ENCODE measurements at regions not wholly inside any gene's neighbourhood (a gene's known extent, or its start where the extent isn't known, plus 50 kb on each side); places are given as distances from the start of the nearest gene placed in this dataset.

DNA sequence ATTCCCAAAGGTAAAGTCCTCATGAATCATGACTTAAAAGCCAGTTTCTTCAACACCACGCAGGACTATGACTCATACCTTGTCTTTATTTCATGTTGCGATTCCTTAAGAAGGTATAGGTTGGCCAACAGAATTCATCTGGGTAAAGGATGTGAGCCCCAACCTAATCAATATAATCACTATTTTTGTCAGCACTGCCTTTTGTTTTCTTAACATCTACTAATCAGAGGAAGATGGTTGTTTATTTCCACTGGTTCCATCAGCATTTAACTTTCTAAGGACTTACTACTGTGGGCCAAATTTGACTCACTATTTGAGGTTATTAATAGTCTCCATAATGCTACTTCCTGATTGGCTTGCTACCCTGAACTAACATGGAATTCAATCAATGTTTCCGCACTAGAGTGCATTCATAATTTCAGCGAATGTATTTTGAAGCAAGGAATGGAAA lies 78.6 kb downstream of the SCG2 start:
- Histone ChIP-seq H3K27me3 (replicated peaks in 1 of 4; ENCODE audit: control insufficient read depth in 3 of 4, extremely low read depth in 1 of 4, insufficient read depth in 3 of 4, low read length in 3 of 4) (no peaks in the 10 kb centered on the region), H3K9ac (replicated peaks in 1 of 4; ENCODE audit: extremely low read depth in 1 of 4, low read depth in 3 of 4, low read length in 3 of 4) (no peak overlapping the region), H2BK15ac (ENCODE audit: low read length) (no peak overlapping the region), H2BK5ac (ENCODE audit: low read depth, low read length) (no peak overlapping the region), H3K4me1 (replicated peaks in 1 of 4; ENCODE audit: control insufficient read depth in 3 of 4, insufficient read depth in 4 of 4, low read length in 3 of 4) (no peaks in the 10 kb centered on the region), H3K23ac (ENCODE audit: insufficient read length) (no peak overlapping the region), H3K56ac (replicated peaks; ENCODE audit: insufficient read length, low read depth, low read length) (no peak overlapping the region), H3K18ac (ENCODE audit: extremely low read depth, low read length) (no peak overlapping the region), H2BK20ac (ENCODE audit: low read length) (no peak overlapping the region), H2BK120ac (replicated peaks; ENCODE audit: low read depth, low read length) (no peak overlapping the region), H3K14ac (ENCODE audit: insufficient read length) (no peak overlapping the region), H3K9me3 (ENCODE audit: insufficient read depth in 2 of 2, low read depth in 1 of 2, low read length in 1 of 2) (no peaks in the 10 kb centered on the region), H2AK5ac (ENCODE audit: low read depth, low read length) (no peak overlapping the region), H3K79me1 (ENCODE audit: low read depth, low read length) (no peaks in the 10 kb centered on the region), H4K8ac (ENCODE audit: extremely low read depth, insufficient read depth, low read length) (no peak overlapping the region), H3K79me2 (ENCODE audit: control insufficient read depth in 1 of 2, insufficient read depth in 2 of 2, low read length in 2 of 2) (no peaks in the 10 kb centered on the region), H3K23me2 (ENCODE audit: low read depth, low read length) (no peaks in the 10 kb centered on the region), H3K4me2 (ENCODE audit: insufficient read depth in 1 of 2, low read depth in 2 of 2, low read length in 2 of 2) (no peak overlapping the region), H2BK12ac (ENCODE audit: low read depth, low read length) (no peak overlapping the region), H3K27ac (ENCODE audit: low read depth, low read length) (no peak overlapping the region), H2AFZ (ENCODE audit: low read length) (no peak overlapping the region), H3K4me3 (ENCODE audit: extremely low read depth in 1 of 4, insufficient read depth in 2 of 4, low read depth in 3 of 4, low read length in 4 of 4) (no peak overlapping the region), H4K5ac (ENCODE audit: insufficient read length, low read depth, low read length) (no peak overlapping the region), H3K36me3 (ENCODE audit: control insufficient read depth in 2 of 4, insufficient read depth in 4 of 4, low read length in 3 of 4) (no peaks in the 10 kb centered on the region), H4K20me1 (replicated peaks in 1 of 2; ENCODE audit: control insufficient read depth in 1 of 2, insufficient read depth in 2 of 2, low read length in 2 of 2) (no peaks in the 10 kb centered on the region), H3K4ac (replicated peaks; ENCODE audit: insufficient read length, low read depth, low read length) (no peak overlapping the region), H4K91ac (replicated peaks; ENCODE audit: insufficient read length, low read length) (no peak overlapping the region)
- FAIRE-seq (no peak), DNase-seq (ENCODE audit: low read depth in 1 of 2, low spot score in 2 of 2) (no peak)
- 89% methylated on average over 4 of the region's 4 CpGs; no CpG with 5 or more reads in 1 of the 2 experiments for WGBS, 2 experiments (ENCODE audit: extremely low coverage in 1 of 2, insufficient coverage in 1 of 2, insufficient read length in 1 of 2, insufficient replicate concordance in 2 of 2, low coverage in 1 of 2, low lambda C conversion rate in 2 of 2, missing lambda C conversion rate in 1 of 2)
- ChIA-PET CTCF (ENCODE audit: partially characterized antibody) (no interaction called here), POLR2A (ENCODE audit: partially characterized antibody) (no interaction called here)
- TF ChIP-seq TBP (IDR thresholded peaks at IDR 0.05; ENCODE audit: low read depth, low read length) (no peak), POLR2A (IDR thresholded peaks at IDR 0.05; ENCODE audit: control extremely low read depth in 1 of 2, low read depth in 2 of 2, low read length in 2 of 2) (no peak), KDM4A (IDR thresholded peaks at IDR 0.05; ENCODE audit: low read depth, low read length, severe bottlenecking) (no peak), ZNF274 (IDR thresholded peaks at IDR 0.05; ENCODE audit: borderline replicate concordance, extremely low read depth, low read length) (no peak), CEBPB (IDR thresholded peaks at IDR 0.05; ENCODE audit: low read depth, low read length) (no peak), GTF2F1 (IDR thresholded peaks at IDR 0.05; ENCODE audit: borderline replicate concordance, low read depth, low read length) (no peak), CHD1 (IDR thresholded peaks at IDR 0.05; ENCODE audit: low read depth, low read length) (no peak), CBX5 (IDR thresholded peaks at IDR 0.05; ENCODE audit: low read depth, low read length) (no peak), RNF2 (IDR thresholded peaks at IDR 0.05; ENCODE audit: borderline replicate concordance, low read depth, low read length, missing control alignments, poor library complexity, severe bottlenecking) (no peak), JUND (IDR thresholded peaks at IDR 0.05; ENCODE audit: low read length) (no peak), RAD21 (IDR thresholded peaks at IDR 0.05 in 1 of 2, conservative IDR thresholded peaks at IDR 0.05 in 1 of 2; ENCODE audit: low read depth in 2 of 2, low read length in 2 of 2) (no peak)

All from H1 (cell line).